NT2/D1 (cell line): ENCODE measurements at regions not wholly inside any gene's neighbourhood (a gene's known extent, or its start where the extent isn't known, plus 50 kb on each side); places are given as distances from the start of the nearest gene placed in this dataset.

ENCODE experiments used
- DNase-seq: peaks from one replicate; pipeline ENCODE4 v3.0.0-alpha.2; 2011; ENCODE audit warnings: low read depth, low spot score
- H3K27me3 ChIP-seq: 2 replicates; pipeline ENCODE4 v1.6.0; 2011; ENCODE audit warnings: mild to moderate bottlenecking; ENCODE audit not compliant: insufficient read length, insufficient read depth
- H3K36me3 ChIP-seq: 2 replicates; pipeline ENCODE4 v1.6.1; 2011; ENCODE audit warnings: mild to moderate bottlenecking, low read length, mixed read lengths; ENCODE audit not compliant: insufficient read depth, insufficient read length
- H3K4me1 ChIP-seq: 2 replicates; pipeline ENCODE4 v1.5.1; 2011; ENCODE audit not compliant: insufficient read depth, insufficient read length
- H3K4me3 ChIP-seq: 2 replicates; pipeline ENCODE4 v1.5.1; 2011; ENCODE audit warnings: low read depth; ENCODE audit not compliant: insufficient read length
- H3K9ac ChIP-seq: 2 replicates; pipeline ENCODE4 v1.6.0; 2011; ENCODE audit warnings: low read depth; ENCODE audit not compliant: insufficient read length
- H3K9me3 ChIP-seq: 2 replicates; pipeline ENCODE4 v1.5.1; 2011; ENCODE audit warnings: mild to moderate bottlenecking, low read length; ENCODE audit not compliant: insufficient read depth
- SUZ12 ChIP-seq: IDR thresholded peaks from 2 replicates; pipeline ENCODE4 v1.6.1; 2011; ENCODE audit not compliant: insufficient read length, insufficient read depth; ENCODE audit errors: extremely low read depth
- YY1 ChIP-seq: IDR thresholded peaks from 2 replicates; pipeline ENCODE4 v1.6.1; 2011; ENCODE audit not compliant: insufficient read length, insufficient read depth
- ZNF274 ChIP-seq: IDR thresholded peaks from 2 replicates; pipeline ENCODE4 v1.6.1; 2011; ENCODE audit warnings: mild to moderate bottlenecking, low read depth, low read length

DNA sequence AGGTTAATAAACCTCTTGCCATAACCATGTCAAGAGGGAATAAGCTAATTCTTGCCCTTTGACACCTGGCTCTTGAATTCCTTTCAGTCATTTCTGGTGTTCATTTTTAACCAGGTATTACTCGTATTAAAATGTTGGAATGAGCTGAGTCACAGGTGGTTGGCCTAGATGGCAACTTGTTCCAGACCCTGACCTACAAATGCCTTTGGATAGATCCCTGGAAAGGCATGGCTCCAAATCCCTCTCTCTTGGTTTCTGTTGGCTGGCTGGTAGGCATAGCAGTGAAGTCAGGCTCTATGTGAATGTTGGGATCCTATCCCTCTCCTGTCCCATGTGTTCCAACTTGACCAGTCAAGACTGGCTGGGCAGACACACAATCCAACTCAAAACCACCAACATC, 277.1 kb upstream of the PROK2 start:
- Histone ChIP-seq H3K36me3 (no peaks in the 10 kb centered on the region), H3K9me3 (peaks cover 24% of the 10 kb centered on the region; the same call in 1 of the 2 replicates), H3K4me3 (no peak overlapping the region), H3K4me1 (no peaks in the 10 kb centered on the region), H3K9ac (no peak overlapping the region), H3K27me3 (no peaks in the 10 kb centered on the region)
- TF ChIP-seq ZNF274 (no peak), SUZ12 (no peak), YY1 (no peak)
- no peak for DNase-seq

DNA sequence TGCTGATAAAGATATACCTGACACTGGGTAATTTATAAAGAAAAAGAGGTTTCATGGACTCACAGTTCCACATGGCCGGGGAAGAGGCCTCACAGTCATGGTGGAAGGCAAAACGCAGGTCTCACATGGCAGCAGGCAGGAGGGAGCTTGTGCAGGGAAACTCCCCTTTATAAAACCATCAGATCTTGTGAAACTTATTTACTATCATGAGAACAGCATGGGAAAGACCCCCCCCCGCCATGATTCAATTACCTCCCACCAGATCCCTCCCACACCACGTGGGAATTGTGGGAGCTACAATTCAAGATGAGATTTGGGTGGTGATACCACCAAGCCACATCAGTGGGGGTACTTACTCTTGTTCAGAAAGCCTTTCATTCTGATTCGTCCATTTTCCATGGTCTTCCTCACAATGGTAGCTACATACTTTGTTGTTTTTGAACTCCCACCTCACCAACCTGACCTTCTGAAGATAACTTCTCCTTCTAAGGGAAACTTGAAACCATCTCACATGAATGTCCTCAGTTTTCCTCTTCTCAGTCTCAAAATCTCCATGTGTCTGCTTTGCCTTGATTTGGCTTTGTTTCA, 275.6 kb upstream of the PROK2 start:
- H3K4me1 ChIP-seq: no peaks in the 10 kb centered on the region
- H3K4me3 ChIP-seq: no peak overlapping the region
- no peaks in the 10 kb centered on the region for H3K27me3 ChIP-seq
- H3K9me3 ChIP-seq: peaks cover 24% of the 10 kb centered on the region; the same call in 1 of the 2 replicates
- DNase-seq: no peak
- TF ChIP-seq YY1: no peak
- no peak for TF ChIP-seq ZNF274
- no peak for TF ChIP-seq SUZ12
- H3K36me3 ChIP-seq: no peaks in the 10 kb centered on the region
- no peak overlapping the region for H3K9ac ChIP-seq

DNA sequence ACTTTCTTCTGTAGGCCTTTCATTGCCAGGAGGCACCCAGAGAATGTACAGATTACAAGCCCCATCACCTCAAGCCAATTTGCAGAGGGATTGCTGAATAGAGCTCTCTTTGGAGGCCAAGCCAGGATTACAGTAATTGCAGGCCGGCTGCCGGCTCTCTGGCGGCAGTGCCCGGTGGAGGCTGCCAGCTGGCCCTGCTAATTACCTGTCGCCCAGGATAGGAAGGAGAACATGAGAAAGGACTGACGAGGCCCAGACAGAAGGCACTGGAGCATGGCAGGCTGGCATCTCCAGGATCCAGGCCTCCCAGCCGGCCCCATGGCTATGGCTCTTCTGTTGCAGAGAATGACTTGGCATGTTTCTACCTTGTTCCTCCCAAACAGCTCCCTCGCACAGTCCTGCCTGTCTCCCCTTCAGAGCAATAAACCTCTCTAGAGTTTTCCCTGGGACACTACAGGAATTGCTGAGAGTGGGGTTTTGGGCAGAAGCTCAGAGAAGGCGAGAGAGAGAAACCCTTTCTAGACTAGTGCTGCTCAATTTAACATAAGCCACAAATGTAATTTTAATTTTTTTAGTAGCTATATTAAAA, 273.6 kb upstream of the PROK2 start:
- Histone ChIP-seq H3K36me3 (no peaks in the 10 kb centered on the region), H3K4me1 (no peaks in the 10 kb centered on the region), H3K27me3 (no peaks in the 10 kb centered on the region), H3K4me3 (no peak overlapping the region), H3K9me3 (peaks cover 21% of the 10 kb centered on the region; the same call in 1 of the 2 replicates), H3K9ac (no peak overlapping the region)
- TF ChIP-seq YY1: no peak
- TF ChIP-seq SUZ12: no peak
- no peak for TF ChIP-seq ZNF274
- DNase-seq: no peak

- H3K4me3 ChIP-seq: no peak overlapping the region
- no peak for DNase-seq
- no peaks in the 10 kb centered on the region for H3K27me3 ChIP-seq
- H3K9me3 ChIP-seq: no peaks in the 10 kb centered on the region
- no peak overlapping the region for H3K9ac ChIP-seq
- no peaks in the 10 kb centered on the region for H3K36me3 ChIP-seq
- TF ChIP-seq ZNF274 (no peak), SUZ12 (no peak)
- no peaks in the 10 kb centered on the region for H3K4me1 ChIP-seq
Observed at GRCh38 chr3:72055436-72055835, 270.5 kb upstream of the PROK2 start.

DNA sequence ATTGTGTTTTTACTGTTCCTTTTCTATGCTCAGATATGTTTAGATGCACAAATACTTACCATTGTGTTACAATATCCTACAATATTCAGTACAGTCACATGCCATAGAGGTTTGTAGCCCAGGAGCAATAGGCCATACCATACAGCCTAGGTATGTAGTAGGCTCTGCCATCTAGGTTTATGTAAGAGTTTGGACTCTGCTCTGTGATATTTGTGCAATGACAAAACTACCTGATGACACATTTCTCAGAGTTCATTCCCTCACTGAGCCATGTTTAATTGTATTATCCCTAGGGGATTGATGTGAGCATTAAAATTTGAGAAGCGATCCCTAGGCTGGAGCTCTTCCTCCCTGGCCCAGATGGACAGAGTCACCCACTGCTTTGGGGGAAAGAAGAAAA, 270.0 kb upstream of the PROK2 start:
- H3K9me3 ChIP-seq: no peaks in the 10 kb centered on the region
- no peaks in the 10 kb centered on the region for H3K36me3 ChIP-seq

DNA sequence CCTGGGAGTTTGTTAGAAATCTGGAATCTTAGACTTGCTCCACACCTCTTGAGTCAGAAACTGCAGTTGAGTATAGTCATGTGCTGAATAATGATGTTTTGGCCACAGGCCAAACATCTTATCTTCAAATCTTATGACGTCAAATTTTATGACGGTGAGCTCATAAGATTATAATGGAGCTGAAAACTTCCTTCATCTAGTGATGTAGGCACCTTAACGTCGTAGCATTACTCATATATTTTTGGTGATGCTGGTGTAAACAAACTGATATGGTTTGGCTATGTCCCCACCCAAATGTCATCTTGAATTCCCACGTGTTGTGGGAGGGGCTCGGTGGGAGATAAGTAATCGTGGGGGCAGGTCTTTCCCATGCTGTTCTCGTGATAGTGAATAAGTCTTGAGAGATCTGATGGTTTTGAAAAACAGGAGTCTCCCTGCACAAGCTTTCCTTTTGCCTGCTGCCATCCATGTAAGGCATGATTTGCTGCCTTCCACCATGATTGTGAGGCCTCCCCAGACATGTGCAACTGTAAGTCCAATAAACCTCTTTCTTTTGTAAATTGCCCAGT, 268.0 kb upstream of the PROK2 start:
- Histone ChIP-seq H3K9me3 (no peaks in the 10 kb centered on the region), H3K36me3 (no peaks in the 10 kb centered on the region), H3K9ac (no peak overlapping the region), H3K27me3 (no peaks in the 10 kb centered on the region), H3K4me1 (no peaks in the 10 kb centered on the region), H3K4me3 (no peak overlapping the region)
- no peak for DNase-seq
- TF ChIP-seq SUZ12: no peak

More for the DNA sequence above, 270.0 kb upstream of the PROK2 start:
- Histone ChIP-seq H3K27me3 (no peaks in the 10 kb centered on the region), H3K4me3 (no peak overlapping the region), H3K9ac (no peak overlapping the region), H3K4me1 (no peaks in the 10 kb centered on the region)
- no peak for DNase-seq
- TF ChIP-seq ZNF274: no peak
- TF ChIP-seq SUZ12: no peak
- no peak for TF ChIP-seq YY1

- no peak overlapping the region for H3K9ac ChIP-seq
- H3K36me3 ChIP-seq: no peaks in the 10 kb centered on the region
- no peak for TF ChIP-seq SUZ12
- no peak for TF ChIP-seq YY1
- no peak for TF ChIP-seq ZNF274
- H3K4me3 ChIP-seq: no peak overlapping the region
- no peaks in the 10 kb centered on the region for H3K27me3 ChIP-seq
- no peaks in the 10 kb centered on the region for H3K9me3 ChIP-seq
- H3K4me1 ChIP-seq: no peaks in the 10 kb centered on the region
- DNase-seq: no peak
Observed at GRCh38 chr3:72050771-72051170, 265.8 kb upstream of the PROK2 start.
